ENCODE measurements at regions not wholly inside any gene's neighbourhood (a gene's known extent, or its start where the extent isn't known, plus 50 kb on each side); places are given as distances from the start of the nearest gene placed in this dataset.

- H3K9me3 ChIP-seq (ENCODE audit: control insufficient read depth, low read depth, low read length), result no peaks in the 10 kb centered on the region
- H2BK12ac ChIP-seq (ENCODE audit: insufficient read length, low read depth, low read length), result no peak overlapping the region
- no peak overlapping the region for H3K27ac Mint-ChIP-seq
- H2AK5ac ChIP-seq (ENCODE audit: insufficient read length, low read length), result no peak overlapping the region
- DNase-seq, result no peak
- H3K4me1 Mint-ChIP-seq, result no peaks in the 10 kb centered on the region; a peak in 1 of 4 replicates
- H3T11ph ChIP-seq (ENCODE audit: low read length), result no peak overlapping the region
- no peak overlapping the region for H2BK20ac ChIP-seq (ENCODE audit: low read depth, low read length, poor library complexity, severe bottlenecking)
- no peak overlapping the region for H3K9ac ChIP-seq (ENCODE audit: extremely low read depth, insufficient read length, low read length)
- H2BK120ac ChIP-seq (ENCODE audit: low read depth, low read length, poor library complexity, severe bottlenecking), result no peak overlapping the region
- H3K9me3 Mint-ChIP-seq, result no peaks in the 10 kb centered on the region
- no peak overlapping the region for H3K4ac ChIP-seq (ENCODE audit: low read depth, low read length)
- TF ChIP-seq CTCF (conservative IDR thresholded peaks at IDR 0.05), result no peak
- no peak overlapping the region for H3K4me3 Mint-ChIP-seq
- H3K27me3 Mint-ChIP-seq (ENCODE audit: low read depth), result peaks cover 3% of the 10 kb centered on the region
- no peak overlapping the region for H2AFZ ChIP-seq (ENCODE audit: low read length)
- H3K23ac ChIP-seq (ENCODE audit: insufficient read length, low read depth, low read length), result no peak overlapping the region
- no peak overlapping the region for H4K8ac ChIP-seq (replicated peaks; ENCODE audit: insufficient read length, low read depth, low read length)
- no peaks in the 10 kb centered on the region for H3K79me1 ChIP-seq (ENCODE audit: insufficient read depth, low read depth, low read length, poor library complexity, severe bottlenecking)
- no CpG with 5 or more reads among the region's 9 CpGs for WGBS (ENCODE audit: extremely low coverage, insufficient read length, low lambda C conversion rate)
- H4K91ac ChIP-seq (ENCODE audit: insufficient read length, low read depth, low read length), result no peak overlapping the region
- no peak overlapping the region for H3K14ac ChIP-seq (ENCODE audit: insufficient read depth, low read length)
- no peak overlapping the region for H3K56ac ChIP-seq (ENCODE audit: insufficient read length, low read depth, low read length)
- no peaks in the 10 kb centered on the region for H3K36me3 Mint-ChIP-seq (ENCODE audit: insufficient read depth in 1 of 3, low read depth in 3 of 3)
- no peak overlapping the region for H3K4me2 ChIP-seq (ENCODE audit: insufficient read depth, insufficient read length, low read length)
- no peaks in the 10 kb centered on the region for H4K20me1 ChIP-seq (ENCODE audit: control insufficient read depth, insufficient read depth, insufficient read length)
- H3K4me1 ChIP-seq (ENCODE audit: insufficient read depth, low read length), result no peaks in the 10 kb centered on the region
- no peak overlapping the region for H2BK15ac ChIP-seq (ENCODE audit: low read depth, low read length)
- H4K5ac ChIP-seq (ENCODE audit: insufficient read length, low read depth, low read length), result no peak overlapping the region
- H3K27me3 ChIP-seq (ENCODE audit: insufficient read depth, low read length), result no peaks in the 10 kb centered on the region
- H3K27ac ChIP-seq (ENCODE audit: insufficient read length, low read depth, low read length), result no peak overlapping the region
- H3K79me2 ChIP-seq (ENCODE audit: insufficient read depth, low read length), result no peaks in the 10 kb centered on the region
- H3K18ac ChIP-seq (ENCODE audit: insufficient read length, low read depth, low read length), result no peak overlapping the region
- H2BK5ac ChIP-seq (ENCODE audit: insufficient read length, low read length), result no peak overlapping the region
- H3K23me2 ChIP-seq (ENCODE audit: insufficient read length, low read depth, low read length, poor library complexity, severe bottlenecking), result no peaks in the 10 kb centered on the region
Observed at GRCh38 chr21:35853321-35854239, 206.7 kb downstream of the SETD4 start.

All from H9 (cell line).